Stimulated activated effector memory CD8-positive, alpha-beta T cell treated with anti-CD3 and anti-CD28 coated beads, Interleukin-12 subunit alpha, Interleukin-12 subunit beta, amount 100 ng/mL, for 72 hours (primary cell): ENCODE measurements at regions not wholly inside any gene's neighbourhood (a gene's known extent, or its start where the extent isn't known, plus 50 kb on each side); places are given as distances from the start of the nearest gene placed in this dataset.
"Not testable (repeated sequence)": the region's sequence is repeated elsewhere in the genome, so short reads cannot be mapped to it uniquely, and the experiment has no call there.

ENCODE experiments used
- ATAC-seq: fragments of 150-1000 bp; cut with Tn5 transposase; 2 replicates; pipeline ENCODE4 v1.10.0; 2021
- DNase-seq, 2 donors: peaks; one replicate each; pipeline ENCODE4 v3.0.0; 2021 to 2022; ENCODE audit warnings: low spot score in 2 of 2
- H3K27ac Mint-ChIP-seq: one replicate; pipeline ENCODE4 v1.8.0; 2022; ENCODE audit warnings: mild to moderate bottlenecking, mixed read lengths
- H3K36me3 Mint-ChIP-seq: one replicate; pipeline ENCODE4 v1.8.0; 2022; ENCODE audit warnings: mild to moderate bottlenecking, mixed read lengths
- H3K4me1 Mint-ChIP-seq: one replicate; pipeline ENCODE4 v1.8.0; 2022; ENCODE audit warnings: mixed read lengths
- H3K4me3 Mint-ChIP-seq: one replicate; pipeline ENCODE4 v1.8.0; 2022; ENCODE audit warnings: mild to moderate bottlenecking, mixed read lengths
- H3K9me3 Mint-ChIP-seq: one replicate; pipeline ENCODE4 v1.8.0; 2022; ENCODE audit warnings: mixed read lengths

GRCh38 chr16:35804465-35804864, 2345.1 kb downstream of the TP53TG3F start:
- not testable (repeated sequence) for H3K4me3 Mint-ChIP-seq, H3K4me1 Mint-ChIP-seq, DNase-seq, H3K27ac Mint-ChIP-seq, ATAC-seq, H3K36me3 Mint-ChIP-seq
- peaks cover 24% of the 10 kb centered on the region for H3K9me3 Mint-ChIP-seq

- peaks cover 9% of the 10 kb centered on the region for H3K9me3 Mint-ChIP-seq
- DNase-seq = no peak
- no peak overlapping the region for H3K27ac Mint-ChIP-seq
- ATAC-seq = no peak
- H3K4me3 Mint-ChIP-seq = no peak overlapping the region
- no peaks in the 10 kb centered on the region for H3K4me1 Mint-ChIP-seq
- no peaks in the 10 kb centered on the region for H3K36me3 Mint-ChIP-seq
Observed at GRCh38 chr16:35823342-35823741, 2363.9 kb downstream of the TP53TG3F start.

- Mint-ChIP-seq H3K9me3 (peaks cover 22% of the 10 kb centered on the region), H3K4me1 (no peaks in the 10 kb centered on the region), H3K27ac (no peak overlapping the region), H3K36me3 (no peaks in the 10 kb centered on the region), H3K4me3 (no peak overlapping the region)
- ATAC-seq = no peak
- DNase-seq = no peak
Observed at GRCh38 chr16:35841632-35842031, 2382.2 kb downstream of the TP53TG3F start.

DNA sequence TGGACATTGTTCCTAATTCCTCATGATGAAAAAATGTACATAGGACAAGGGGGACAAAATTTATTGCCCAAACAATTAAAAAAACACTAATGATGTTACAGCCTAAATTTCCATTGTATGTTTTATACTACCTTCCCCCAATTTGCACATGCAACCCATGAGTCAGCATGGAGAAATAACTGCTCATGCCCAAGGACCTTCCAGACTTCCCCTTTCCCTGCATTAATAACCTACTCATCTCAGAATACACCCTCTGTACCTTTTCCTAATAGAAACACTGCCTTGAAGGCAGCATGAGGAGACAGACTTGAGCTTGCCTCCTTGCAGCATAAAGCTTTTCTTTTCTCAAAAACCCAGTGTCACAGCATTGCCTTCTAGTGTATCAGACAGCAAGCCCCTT, 2402.8 kb downstream of the TP53TG3F start:
- DNase-seq (no peak), ATAC-seq (no peak)
- no peaks in the 10 kb centered on the region for H3K4me1 Mint-ChIP-seq
- peaks cover 16% of the 10 kb centered on the region for H3K9me3 Mint-ChIP-seq
- no peaks in the 10 kb centered on the region for H3K36me3 Mint-ChIP-seq
- H3K27ac Mint-ChIP-seq = no peak overlapping the region
- no peak overlapping the region for H3K4me3 Mint-ChIP-seq

- H3K9me3 Mint-ChIP-seq = peaks cover 18% of the 10 kb centered on the region
- DNase-seq = no peak
Observed at GRCh38 chr16:35868630-35869029, 2409.2 kb downstream of the TP53TG3F start.

GRCh38 chr16:35873472-35873871, 2414.1 kb downstream of the TP53TG3F start:
- Mint-ChIP-seq H3K4me3 (no peak overlapping the region), H3K9me3 (peaks cover 6% of the 10 kb centered on the region), H3K27ac (no peak overlapping the region), H3K36me3 (no peaks in the 10 kb centered on the region), H3K4me1 (no peaks in the 10 kb centered on the region)
- ATAC-seq = no peak
- no peak for DNase-seq

More at GRCh38 chr16:35868630-35869029, 2409.2 kb downstream of the TP53TG3F start:
- Mint-ChIP-seq H3K36me3 (no peaks in the 10 kb centered on the region), H3K27ac (no peak overlapping the region), H3K4me1 (no peaks in the 10 kb centered on the region), H3K4me3 (no peak overlapping the region)
- ATAC-seq = no peak

DNA sequence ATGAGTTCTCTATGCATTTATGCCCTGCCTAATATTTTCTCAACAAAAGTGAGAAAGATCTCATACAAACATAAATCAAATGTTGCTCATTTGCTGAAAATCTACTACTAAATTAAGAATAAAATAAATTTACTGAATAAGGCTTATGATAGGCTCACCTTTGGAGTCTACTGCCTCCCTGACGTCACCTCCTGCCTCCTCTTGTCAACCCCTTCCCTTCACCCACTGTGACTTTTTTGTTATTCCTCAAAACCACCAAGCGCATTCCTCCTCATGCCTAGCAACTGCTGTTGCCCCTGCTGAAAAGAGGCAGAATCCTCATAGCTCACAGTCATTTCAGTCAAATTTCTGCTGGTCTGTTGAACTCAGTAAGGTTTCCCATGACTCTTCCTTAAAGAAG, 2422.2 kb downstream of the TP53TG3F start:
- DNase-seq (no peak), ATAC-seq (no peak)
- H3K4me1 Mint-ChIP-seq = no peaks in the 10 kb centered on the region
- peaks cover 24% of the 10 kb centered on the region for H3K9me3 Mint-ChIP-seq
- H3K27ac Mint-ChIP-seq = no peak overlapping the region
- H3K4me3 Mint-ChIP-seq = no peak overlapping the region
- no peaks in the 10 kb centered on the region for H3K36me3 Mint-ChIP-seq

DNA sequence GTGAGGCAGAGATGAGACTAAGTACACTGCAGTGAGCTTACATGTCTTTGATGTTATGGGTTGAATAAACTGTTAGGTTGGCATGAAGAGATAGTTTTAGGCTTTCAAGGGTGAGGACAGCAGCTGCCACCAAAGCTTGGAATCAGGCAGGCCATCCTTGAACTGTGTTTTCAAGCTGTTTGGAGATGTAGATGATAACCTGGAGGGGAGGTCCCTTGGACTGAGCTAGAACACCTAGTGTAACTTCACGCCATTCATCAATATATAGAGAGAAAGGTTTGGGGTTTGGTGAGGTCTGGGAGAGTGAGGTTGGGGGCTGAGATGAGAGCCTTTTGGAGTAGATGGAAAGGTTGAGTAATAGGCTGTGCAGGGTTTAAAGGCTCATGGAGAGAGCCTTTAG, 2447.0 kb downstream of the TP53TG3F start:
- Mint-ChIP-seq H3K36me3 (no peaks in the 10 kb centered on the region), H3K4me1 (no peaks in the 10 kb centered on the region), H3K9me3 (peaks cover 42% of the 10 kb centered on the region), H3K27ac (no peak overlapping the region), H3K4me3 (no peak overlapping the region)
- ATAC-seq = no peak
- DNase-seq = no peak

GRCh38 chr16:35908152-35908551, 2448.7 kb downstream of the TP53TG3F start:
- Mint-ChIP-seq H3K9me3 (peaks cover 39% of the 10 kb centered on the region), H3K27ac (no peak overlapping the region), H3K4me1 (no peaks in the 10 kb centered on the region), H3K4me3 (no peak overlapping the region), H3K36me3 (no peaks in the 10 kb centered on the region)
- no peak for ATAC-seq
- no peak for DNase-seq

GRCh38 chr16:35908942-35909341, 2449.5 kb downstream of the TP53TG3F start:
- no peak overlapping the region for H3K4me3 Mint-ChIP-seq
- H3K27ac Mint-ChIP-seq = no peak overlapping the region
- H3K9me3 Mint-ChIP-seq = peaks cover 37% of the 10 kb centered on the region
- no peaks in the 10 kb centered on the region for H3K4me1 Mint-ChIP-seq
- H3K36me3 Mint-ChIP-seq = no peaks in the 10 kb centered on the region
- DNase-seq (no peak), ATAC-seq (no peak)

DNA sequence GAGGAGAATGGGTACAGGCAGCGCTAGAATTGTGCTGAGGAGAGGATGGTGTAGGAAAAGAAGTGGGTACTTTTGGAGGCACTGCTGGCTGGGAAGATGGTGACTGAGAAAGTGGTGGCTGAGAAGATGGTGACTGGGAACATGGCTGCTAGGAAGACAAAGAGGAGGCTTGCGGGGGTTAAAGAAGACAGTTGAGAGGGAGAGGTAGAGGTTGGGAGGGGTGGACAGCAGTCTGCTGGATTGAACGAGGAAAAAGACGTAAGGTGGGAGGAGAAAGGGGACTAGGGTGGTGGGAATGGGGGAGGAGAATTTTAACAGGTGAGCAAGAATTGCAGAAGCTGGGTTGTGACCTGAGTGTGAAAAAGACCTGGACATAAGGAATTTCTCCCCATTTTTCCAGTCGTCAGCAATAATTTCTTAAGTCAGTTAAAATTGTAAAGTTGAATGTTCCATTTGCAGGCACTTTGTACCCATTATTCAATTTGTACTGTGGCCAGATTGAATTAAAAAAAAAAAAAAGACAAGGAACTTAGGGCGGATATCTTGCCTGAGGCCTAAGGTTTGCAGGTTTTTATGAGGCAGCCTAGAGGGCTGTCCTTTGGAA, 2450.0 kb downstream of the TP53TG3F start:
- Mint-ChIP-seq H3K4me3 (no peak overlapping the region), H3K9me3 (peaks cover 33% of the 10 kb centered on the region), H3K27ac (no peak overlapping the region), H3K36me3 (no peaks in the 10 kb centered on the region), H3K4me1 (no peaks in the 10 kb centered on the region)
- DNase-seq (no peak), ATAC-seq (no peak)

DNA sequence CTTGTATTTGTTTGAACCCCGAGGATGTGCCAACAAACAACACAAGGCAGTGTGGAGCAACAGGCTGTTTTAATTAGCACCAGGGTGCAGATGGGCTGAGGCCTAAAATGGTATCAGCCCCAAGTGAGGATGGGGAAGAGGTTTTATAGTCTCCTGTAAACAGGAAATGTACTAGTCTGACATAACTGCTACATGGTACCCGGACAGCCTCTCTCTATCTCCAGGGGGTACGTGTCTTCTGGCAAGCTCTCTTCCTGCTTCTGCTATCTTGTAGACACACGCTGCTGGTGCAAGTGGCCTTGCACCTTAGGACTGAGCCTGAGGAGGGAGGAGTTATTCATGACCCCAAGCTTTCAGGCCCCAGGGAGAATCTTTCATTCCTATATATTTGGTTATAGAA, 2451.0 kb downstream of the TP53TG3F start:
- no peak for DNase-seq
- Mint-ChIP-seq H3K27ac (no peak overlapping the region), H3K4me3 (no peak overlapping the region), H3K9me3 (peaks cover 25% of the 10 kb centered on the region), H3K4me1 (no peaks in the 10 kb centered on the region), H3K36me3 (no peaks in the 10 kb centered on the region)
- ATAC-seq = no peak

GRCh38 chr16:35911899-35912298, 2452.5 kb downstream of the TP53TG3F start:
- H3K27ac Mint-ChIP-seq = no peak overlapping the region
- no peak overlapping the region for H3K4me3 Mint-ChIP-seq
- no peaks in the 10 kb centered on the region for H3K36me3 Mint-ChIP-seq
- no peak for ATAC-seq
- H3K9me3 Mint-ChIP-seq = peaks cover 20% of the 10 kb centered on the region
- no peaks in the 10 kb centered on the region for H3K4me1 Mint-ChIP-seq
- DNase-seq = no peak

- Mint-ChIP-seq H3K4me3 (no peak overlapping the region), H3K9me3 (peaks cover 6% of the 10 kb centered on the region), H3K4me1 (no peaks in the 10 kb centered on the region), H3K36me3 (no peaks in the 10 kb centered on the region), H3K27ac (no peak overlapping the region)
- ATAC-seq (no peak), DNase-seq (no peak)
Observed at GRCh38 chr16:35931722-35932121, 2472.3 kb downstream of the TP53TG3F start.
